K562 (cell line): ENCODE measurements at regions not wholly inside any gene's neighbourhood (a gene's known extent, or its start where the extent isn't known, plus 50 kb on each side); places are given as distances from the start of the nearest gene placed in this dataset.

Experiments
- ATAC-seq: fragments of 200-7000 bp; cut with Tn5 transposase; 3 replicates; pipeline ENCODE4 v1.9.1; 2020; ENCODE audit warnings: moderate library complexity
- BruUV-seq: library from RNA; stranded (reverse); fragments of 400-500 nt; replicated peaks from 2 replicates; lab custom pipeline; 2021; lab: Mats Ljungman, UMichigan
- CTCF ChIA-PET: fragments of 300-600 bp; formaldehyde crosslinking; extraction: SDS; loops from one replicate; lab custom pipeline; 2021; ENCODE audit warnings: low intra/inter-chr PET ratio; lab: Yijun Ruan, JAX
- POLR2A ChIA-PET: fragments of 300-600, 350-650 bp; sonication (Branson Sonifier 250); formaldehyde crosslinking; extraction: SDS; loops from one replicate; lab custom pipeline; 2021; ENCODE audit warnings: antibody characterized with exemption, inconsistent platforms; lab: Yijun Ruan, JAX
- DNase-seq, 4 experiments: peaks; one replicate each; pipeline versions ENCODE4 v3.0.0 to v3.0.0-alpha.2; 2011 to 2018; ENCODE audit warnings: low spot score in 3 of 4, mixed read lengths in 3 of 4; ENCODE audit errors: extremely low read depth in 1 of 4
- FAIRE-seq: peaks from 2 replicates; lab custom pipeline; 2011; peaks lifted over from hg19 to GRCh38; lab: Jason Lieb, UNC
- H2AFZ ChIP-seq: 2 replicates; pipeline ENCODE4 v1.6.0; 2011; ENCODE audit warnings: low read depth, low read length, control low read depth, inconsistent platforms
- H3K27ac ChIP-seq: fragments of 200-600 bp; 3 replicates; pipeline ENCODE4 v1.8.0; 2011; ENCODE audit warnings: low read depth, mild to moderate bottlenecking, control low read depth, inconsistent platforms, low read length, moderate library complexity, mixed read lengths; ENCODE audit errors: extremely low read depth
- H3K27me3 ChIP-seq, 2 experiments: fragments of 300-600 bp in 1 of 2; 2 replicates in 1 of 2; 3 replicates in 1 of 2; pipeline versions ENCODE4 v1.6.0 to v1.8.0; 2011; ENCODE audit warnings: inconsistent platforms in 2 of 2, low read length in 2 of 2, mild to moderate bottlenecking in 1 of 2, mixed read lengths in 1 of 2, moderate library complexity in 1 of 2; ENCODE audit not compliant: control insufficient read depth in 2 of 2, insufficient read depth in 2 of 2
- H3K36me3 ChIP-seq: fragments of 300-600 bp; 3 replicates; pipeline ENCODE4 v1.8.0; 2011; ENCODE audit warnings: mild to moderate bottlenecking, low read length, inconsistent platforms; ENCODE audit not compliant: control insufficient read depth, insufficient read depth
- H3K4me1 ChIP-seq, 2 experiments: fragments of 200-600 bp in 1 of 2; replicated peaks in 1 of 2; 2 replicates in 1 of 2; 3 replicates in 1 of 2; pipeline versions ENCODE4 v1.5.1 to v1.8.0; 2011; ENCODE audit warnings: inconsistent platforms in 2 of 2, low read length in 2 of 2, mild to moderate bottlenecking in 1 of 2, mixed read lengths in 1 of 2, moderate library complexity in 1 of 2; ENCODE audit not compliant: control insufficient read depth in 2 of 2, insufficient read depth in 2 of 2
- H3K4me2 ChIP-seq: 2 replicates; pipeline ENCODE4 v1.6.1; 2011; ENCODE audit warnings: low read length, control low read depth, inconsistent platforms, mixed read lengths; ENCODE audit not compliant: insufficient read depth
- H3K4me3 ChIP-seq: fragments of 200-600 bp; sonication (generic), shearing (Covaris generic); 2 replicates; pipeline ENCODE4 v1.5.1; 2016; ENCODE audit warnings: control low read depth, inconsistent platforms
- H3K79me2 ChIP-seq: fragments of 200-600 bp; 3 replicates; pipeline ENCODE4 v1.8.0; 2011; ENCODE audit warnings: low read length, inconsistent platforms; ENCODE audit not compliant: control insufficient read depth, insufficient read depth
- H3K9ac ChIP-seq, 2 experiments: 2 replicates each; pipeline versions ENCODE4 v1.6.0 to v1.6.1; 2011; ENCODE audit warnings: low read depth in 2 of 2, low read length in 2 of 2, control low read depth in 1 of 2, inconsistent platforms in 1 of 2, mild to moderate bottlenecking in 1 of 2, mixed read lengths in 1 of 2; ENCODE audit not compliant: insufficient read depth in 1 of 2
- H3K9me1 ChIP-seq: one replicate; pipeline ENCODE4 v1.6.0; 2011; ENCODE audit warnings: inconsistent platforms, mild to moderate bottlenecking, low read length, moderate library complexity; ENCODE audit not compliant: control insufficient read depth, insufficient read depth
- H3K9me3 ChIP-seq: replicated peaks from 2 replicates; pipeline ENCODE4 v1.5.1; 2011; ENCODE audit warnings: low read depth, low read length, inconsistent platforms; ENCODE audit not compliant: control insufficient read depth, insufficient read depth
- H4K20me1 ChIP-seq: replicated peaks from 2 replicates; pipeline ENCODE4 v1.6.1; 2011; ENCODE audit warnings: low read length, inconsistent platforms, mixed read lengths; ENCODE audit not compliant: control insufficient read depth, insufficient read depth
- COPS2 ChIP-seq: fragments of 450-650 bp; conservative IDR thresholded peaks from 2 replicates; pipeline ENCODE4 v1.6.1; 2016; ENCODE audit warnings: mild to moderate bottlenecking, moderate library complexity
- HMG20A ChIP-seq: fragments of 450-650 bp; formaldehyde crosslinking; conservative IDR thresholded peaks from 2 replicates; pipeline ENCODE4 v1.4.0; 2020; ENCODE audit warnings: mild to moderate bottlenecking, mixed read lengths
- ILF3 ChIP-seq: fragments of 450-650 bp; IDR thresholded peaks from 2 replicates; pipeline ENCODE4 v1.6.1; 2018; ENCODE audit warnings: antibody characterized with exemption, mild to moderate bottlenecking, moderate library complexity, borderline replicate concordance
- JUNB ChIP-seq: fragments of 450-650 bp; formaldehyde crosslinking; conservative IDR thresholded peaks from 2 replicates; pipeline ENCODE4 v1.4.0; 2020; ENCODE audit warnings: mild to moderate bottlenecking
- TRIM28 ChIP-seq: fragments of 450-650 bp; IDR thresholded peaks from 2 replicates; pipeline ENCODE4 v1.6.1; 2017
- ZFX ChIP-seq: sonication (generic); formaldehyde crosslinking; IDR thresholded peaks from 2 replicates; pipeline ENCODE4 v1.8.0; 2022; ENCODE audit warnings: mild to moderate bottlenecking, missing genetic modification reagents, moderate library complexity
- ZNF444 ChIP-seq: fragments of 250-450 bp; sonication (Bioruptor Pico); IDR thresholded peaks from 2 replicates; pipeline ENCODE4 v1.4.0; 2020; ENCODE audit warnings: mild to moderate bottlenecking, moderate library complexity
- ZNF778 ChIP-seq: fragments of 450-650 bp; formaldehyde crosslinking; IDR thresholded peaks from 2 replicates; pipeline ENCODE4 v1.4.0; 2020; ENCODE audit warnings: mild to moderate bottlenecking, moderate library complexity
- WGBS: fragments of 100-300 bp; shearing (Covaris generic); methylation state at CpG from one replicate; pipeline ENCODE4 v1.1.6; 2016; ENCODE audit warnings: low coverage, mixed read lengths; ENCODE audit not compliant: insufficient coverage; ENCODE audit errors: missing lambda C conversion rate; 5-methylcytosine and 5-hydroxymethylcytosine counted together
- in situ Hi-C: fragments of 300-500 bp; cut with MboI; formaldehyde crosslinking; loops from 4 replicates; pipeline ENCODE4 v1.15.0; 2018; ENCODE audit warnings: inconsistent platforms, mixed read lengths
- intact Hi-C: fragments of 100-400 bp; cut with micrococcal nuclease; formaldehyde crosslinking; loops from 2 replicates; pipeline ENCODE4 v1.14.2; 2022

GRCh38 chr13:80030491-80030890 is 310.4 kb downstream of the SPRY2 start (continued):
- TF ChIP-seq HMG20A (CRISPR knock-in tag) (no peak), TRIM28 (no peak), JUNB (CRISPR knock-in tag) (no peak), ZNF444 (CRISPR knock-in tag) (no peak), COPS2 (no peak)

GRCh38 chr13:80029170-80029569 is 311.8 kb downstream of the SPRY2 start:
- no peaks in the 10 kb centered on the region for H4K20me1 ChIP-seq
- no peak for TF ChIP-seq ZFX (CRISPR knock-in tag)
- no peak for TF ChIP-seq ILF3
- TF ChIP-seq ZNF778 (CRISPR knock-in tag): no peak
- TF ChIP-seq, all 486 proteins: peak for 0
- Histone ChIP-seq H3K36me3 (no peaks in the 10 kb centered on the region), H3K27ac (no peak overlapping the region), H2AFZ (no peak overlapping the region), H3K4me3 (no peak overlapping the region), H3K9me3 (no peaks in the 10 kb centered on the region), H3K9ac (no peak overlapping the region), H3K79me2 (no peaks in the 10 kb centered on the region), H3K27me3 (no peaks in the 10 kb centered on the region), H3K4me2 (no peak overlapping the region), H3K9me1 (no peaks in the 10 kb centered on the region), H3K4me1 (no peaks in the 10 kb centered on the region)
- FAIRE-seq: no peak
- ChIA-PET CTCF (no interaction called here), POLR2A (no interaction called here)
- no TSS peak for BruUV-seq
- in situ Hi-C loops: no loop called here
- 0% methylated on average over 1 of the region's 2 CpGs for WGBS
- ATAC-seq: no peak
- intact Hi-C loops: no loop called here
- DNase-seq: no peak
